Osteoblast (primary cell): ENCODE measurements at regions not wholly inside any gene's neighbourhood (a gene's known extent, or its start where the extent isn't known, plus 50 kb on each side); places are given as distances from the start of the nearest gene placed in this dataset.
"Not testable (repeated sequence)": the region's sequence is repeated elsewhere in the genome, so short reads cannot be mapped to it uniquely, and the experiment has no call there.

Experiments
- DNase-seq: peaks from one replicate; pipeline ENCODE4 v3.0.0; 2011; ENCODE audit warnings: low spot score, mixed read lengths; ENCODE audit not compliant: insufficient read length; ENCODE audit errors: missing footprints
- H2AFZ ChIP-seq: 2 replicates; pipeline ENCODE4 v1.6.0; 2011; ENCODE audit warnings: mild to moderate bottlenecking, low read length
- H3K27ac ChIP-seq: 2 replicates; pipeline ENCODE4 v1.5.1; 2011; ENCODE audit warnings: mild to moderate bottlenecking, low read depth, low read length, moderate library complexity
- H3K27me3 ChIP-seq: 2 replicates; pipeline ENCODE4 v1.6.0; 2012; ENCODE audit warnings: mild to moderate bottlenecking, control low read depth, inconsistent platforms, low read length, moderate library complexity; ENCODE audit not compliant: insufficient read depth
- H3K36me3 ChIP-seq: 2 replicates; pipeline ENCODE4 v1.5.1; 2011; ENCODE audit warnings: mild to moderate bottlenecking, low read length, control low read depth, moderate library complexity; ENCODE audit not compliant: insufficient read depth
- H3K4me1 ChIP-seq: 2 replicates; pipeline ENCODE4 v1.5.1; 2011; ENCODE audit warnings: mild to moderate bottlenecking, low read length, control low read depth, moderate library complexity; ENCODE audit not compliant: insufficient read depth
- H3K4me2 ChIP-seq: 2 replicates; pipeline ENCODE4 v1.6.0; 2011; ENCODE audit warnings: mild to moderate bottlenecking, low read length; ENCODE audit not compliant: insufficient read depth
- H3K4me3 ChIP-seq: fragments of 200-600 bp; sonication (generic); 3 replicates; pipeline ENCODE4 v1.5.1; 2012; ENCODE audit warnings: mild to moderate bottlenecking, low read length, inconsistent platforms; ENCODE audit not compliant: insufficient read depth
- H3K79me2 ChIP-seq: 2 replicates; pipeline ENCODE4 v1.6.0; 2012; ENCODE audit warnings: mild to moderate bottlenecking, low read length, control low read depth, inconsistent platforms; ENCODE audit not compliant: insufficient read depth
- H3K9me3 ChIP-seq: 2 replicates; pipeline ENCODE4 v1.5.1; 2011; ENCODE audit warnings: low read depth, low read length, control low read depth
- H4K20me1 ChIP-seq: 2 replicates; pipeline ENCODE4 v1.6.0; 2012; ENCODE audit warnings: mild to moderate bottlenecking, low read length, control low read depth; ENCODE audit not compliant: insufficient read depth
- CTCF ChIP-seq: IDR thresholded peaks from 2 replicates; pipeline ENCODE4 v1.5.1; 2011; ENCODE audit warnings: mild to moderate bottlenecking, low read depth, low read length, moderate library complexity; ENCODE audit errors: extremely low read depth

GRCh38 chr11:87719326-87720073 is 455.7 kb downstream of the RAB38 start:
- Histone ChIP-seq H3K4me2 (peak overlapping the region; percentile 26), H3K27ac (no peak overlapping the region), H4K20me1 (no peaks in the 10 kb centered on the region), H3K9me3 (no peaks in the 10 kb centered on the region), H2AFZ (peak overlapping the region; percentile 41), H3K27me3 (no peaks in the 10 kb centered on the region), H3K36me3 (no peaks in the 10 kb centered on the region), H3K4me3 (peak overlapping the region; percentile 9), H3K4me1 (no peaks in the 10 kb centered on the region), H3K79me2 (no peaks in the 10 kb centered on the region)
- TF ChIP-seq CTCF = no peak
- DNase-seq = no peak

GRCh38 chr11:87712802-87713202 is 462.4 kb downstream of the RAB38 start:
- no peak overlapping the region for H3K4me3 ChIP-seq
- H3K4me1 ChIP-seq = no peaks in the 10 kb centered on the region
- H3K36me3 ChIP-seq = no peaks in the 10 kb centered on the region
- H3K9me3 ChIP-seq = no peaks in the 10 kb centered on the region
- H2AFZ ChIP-seq = no peak overlapping the region
- no peak overlapping the region for H3K4me2 ChIP-seq
- no peak for DNase-seq
- TF ChIP-seq CTCF = no peak
- H3K79me2 ChIP-seq = no peaks in the 10 kb centered on the region
- H4K20me1 ChIP-seq = no peaks in the 10 kb centered on the region
- no peaks in the 10 kb centered on the region for H3K27me3 ChIP-seq
- H3K27ac ChIP-seq = no peak overlapping the region

GRCh38 chr11:87712391-87712790 is 462.9 kb downstream of the RAB38 start:
- Histone ChIP-seq H3K4me3 (no peak overlapping the region), H3K9me3 (no peaks in the 10 kb centered on the region), H3K27ac (no peak overlapping the region), H3K79me2 (no peaks in the 10 kb centered on the region), H4K20me1 (no peaks in the 10 kb centered on the region), H3K4me1 (no peaks in the 10 kb centered on the region), H3K36me3 (no peaks in the 10 kb centered on the region), H2AFZ (no peak overlapping the region), H3K27me3 (no peaks in the 10 kb centered on the region), H3K4me2 (no peak overlapping the region)
- TF ChIP-seq CTCF = no peak
- no peak for DNase-seq

- H3K9me3 ChIP-seq, H3K4me3 ChIP-seq, H3K79me2 ChIP-seq, H2AFZ ChIP-seq, H3K36me3 ChIP-seq, H3K4me1 ChIP-seq, H3K4me2 ChIP-seq, DNase-seq, H3K27ac ChIP-seq, H3K27me3 ChIP-seq, H4K20me1 ChIP-seq: not testable (repeated sequence)
Measured at GRCh38 chr11:87703589-87703988, 471.7 kb downstream of the RAB38 start.
